ENCODE measurements at regions not wholly inside any gene's neighbourhood (a gene's known extent, or its start where the extent isn't known, plus 50 kb on each side); places are given as distances from the start of the nearest gene placed in this dataset.

GRCh38 chr16:76931186-76931585, 259.8 kb upstream of the MON1B start:
- no peak for DNase-seq
- 25 to 66% methylated on average over 1 of the region's 1 CpG for WGBS, 2 donors
- intact Hi-C loops (cut with DNase I): no loop called here
- no peak overlapping the region for H3K27ac ChIP-seq (ENCODE audit: low read depth in 1 of 2, low read length in 2 of 2)
- no peaks in the 10 kb centered on the region for H3K4me1 ChIP-seq (ENCODE audit: control insufficient read depth in 1 of 2, insufficient read depth in 2 of 2, low read length in 2 of 2)
- no peaks in the 10 kb centered on the region for H3K27me3 ChIP-seq (ENCODE audit: control insufficient read depth in 1 of 2, insufficient read depth in 2 of 2, low read length in 1 of 2)
- ATAC-seq (ENCODE audit: low FRiP score): no peak
- no peaks in the 10 kb centered on the region for H3K9me3 ChIP-seq (ENCODE audit: control insufficient read depth, low read length)
- H3K4me3 ChIP-seq (ENCODE audit: low read length in 2 of 2): no peak overlapping the region
- H3K36me3 ChIP-seq (ENCODE audit: control insufficient read depth in 1 of 2, insufficient read depth in 2 of 2, low read length in 1 of 2): no peaks in the 10 kb centered on the region

- intact Hi-C loops (cut with DNase I): no loop called here
These were observed 258.3 kb upstream of the MON1B start for GRCh38 chr16:76932541-76933211.

GRCh38 chr16:76940251-76940650, 250.7 kb upstream of the MON1B start:
- Histone ChIP-seq H3K36me3 (ENCODE audit: control insufficient read depth in 1 of 2, insufficient read depth in 2 of 2, low read length in 1 of 2) (no peaks in the 10 kb centered on the region), H3K9me3 (ENCODE audit: control insufficient read depth, low read length) (no peaks in the 10 kb centered on the region), H3K27me3 (ENCODE audit: control insufficient read depth in 1 of 2, insufficient read depth in 2 of 2, low read length in 1 of 2) (no peaks in the 10 kb centered on the region), H3K27ac (ENCODE audit: low read depth in 1 of 2, low read length in 2 of 2) (no peak overlapping the region), H3K4me1 (ENCODE audit: control insufficient read depth in 1 of 2, insufficient read depth in 2 of 2, low read length in 2 of 2) (no peaks in the 10 kb centered on the region), H3K4me3 (ENCODE audit: low read length in 2 of 2) (no peak overlapping the region)
- intact Hi-C loops (cut with DNase I): no loop called here
- DNase-seq: no peak
- 25 to 39% methylated on average over 1 of the region's 1 CpG for WGBS, 2 donors
- no peak for ATAC-seq (ENCODE audit: low FRiP score)

More at GRCh38 chr16:76932541-76933211, 258.3 kb upstream of the MON1B start:
- no peaks in the 10 kb centered on the region for H3K36me3 ChIP-seq (ENCODE audit: control insufficient read depth in 1 of 2, insufficient read depth in 2 of 2, low read length in 1 of 2)
- DNase-seq (no peak), ATAC-seq (ENCODE audit: low FRiP score) (no peak)
- H3K4me3 ChIP-seq (ENCODE audit: low read length in 2 of 2): no peak overlapping the region
- H3K9me3 ChIP-seq (ENCODE audit: control insufficient read depth, low read length): no peaks in the 10 kb centered on the region
- H3K27ac ChIP-seq (ENCODE audit: low read depth in 1 of 2, low read length in 2 of 2): no peak overlapping the region
- no peaks in the 10 kb centered on the region for H3K27me3 ChIP-seq (ENCODE audit: control insufficient read depth in 1 of 2, insufficient read depth in 2 of 2, low read length in 1 of 2)
- no peaks in the 10 kb centered on the region for H3K4me1 ChIP-seq (ENCODE audit: control insufficient read depth in 1 of 2, insufficient read depth in 2 of 2, low read length in 2 of 2)
- WGBS, 2 donors: 69 to 70% methylated on average over 1 of the region's 1 CpG

GRCh38 chr16:76941113-76941512, 249.9 kb upstream of the MON1B start:
- DNase-seq (no peak), ATAC-seq (ENCODE audit: low FRiP score) (no peak)
- WGBS, 2 donors: 85 to 92% methylated on average over 1 of the region's 1 CpG
- Histone ChIP-seq H3K4me3 (ENCODE audit: low read length in 2 of 2) (no peak overlapping the region), H3K27me3 (ENCODE audit: control insufficient read depth in 1 of 2, insufficient read depth in 2 of 2, low read length in 1 of 2) (no peaks in the 10 kb centered on the region), H3K27ac (ENCODE audit: low read depth in 1 of 2, low read length in 2 of 2) (no peak overlapping the region), H3K36me3 (ENCODE audit: control insufficient read depth in 1 of 2, insufficient read depth in 2 of 2, low read length in 1 of 2) (no peaks in the 10 kb centered on the region), H3K4me1 (ENCODE audit: control insufficient read depth in 1 of 2, insufficient read depth in 2 of 2, low read length in 2 of 2) (no peaks in the 10 kb centered on the region), H3K9me3 (ENCODE audit: control insufficient read depth, low read length) (no peaks in the 10 kb centered on the region)
- intact Hi-C loops (cut with DNase I): no loop called here

GRCh38 chr16:76942089-76942488, 248.9 kb upstream of the MON1B start:
- Histone ChIP-seq H3K27ac (ENCODE audit: low read depth in 1 of 2, low read length in 2 of 2) (no peak overlapping the region), H3K4me3 (ENCODE audit: low read length in 2 of 2) (no peak overlapping the region), H3K27me3 (ENCODE audit: control insufficient read depth in 1 of 2, insufficient read depth in 2 of 2, low read length in 1 of 2) (no peaks in the 10 kb centered on the region), H3K9me3 (ENCODE audit: control insufficient read depth, low read length) (no peaks in the 10 kb centered on the region), H3K36me3 (ENCODE audit: control insufficient read depth in 1 of 2, insufficient read depth in 2 of 2, low read length in 1 of 2) (no peaks in the 10 kb centered on the region), H3K4me1 (ENCODE audit: control insufficient read depth in 1 of 2, insufficient read depth in 2 of 2, low read length in 2 of 2) (no peaks in the 10 kb centered on the region)
- no peak for DNase-seq
- WGBS, 2 donors: 90 to 93% methylated on average over 4 of the region's 4 CpGs
- ATAC-seq (ENCODE audit: low FRiP score): no peak
- intact Hi-C loops (cut with DNase I): no loop called here

GRCh38 chr16:76943921-76944320, 247.1 kb upstream of the MON1B start:
- Histone ChIP-seq H3K4me1 (ENCODE audit: control insufficient read depth in 1 of 2, insufficient read depth in 2 of 2, low read length in 2 of 2) (no peaks in the 10 kb centered on the region), H3K36me3 (ENCODE audit: control insufficient read depth in 1 of 2, insufficient read depth in 2 of 2, low read length in 1 of 2) (no peaks in the 10 kb centered on the region), H3K27ac (ENCODE audit: low read depth in 1 of 2, low read length in 2 of 2) (no peak overlapping the region), H3K4me3 (ENCODE audit: low read length in 2 of 2) (no peak overlapping the region), H3K9me3 (ENCODE audit: control insufficient read depth, low read length) (no peaks in the 10 kb centered on the region), H3K27me3 (ENCODE audit: control insufficient read depth in 1 of 2, insufficient read depth in 2 of 2, low read length in 1 of 2) (no peaks in the 10 kb centered on the region)
- 57 to 74% methylated on average over 2 of the region's 2 CpGs for WGBS, 2 donors
- ATAC-seq (ENCODE audit: low FRiP score) (no peak), DNase-seq (no peak)
- intact Hi-C loops (cut with DNase I): no loop called here

GRCh38 chr16:76946879-76947278, 244.1 kb upstream of the MON1B start:
- Histone ChIP-seq H3K4me3 (ENCODE audit: low read length in 2 of 2) (no peak overlapping the region), H3K4me1 (ENCODE audit: control insufficient read depth in 1 of 2, insufficient read depth in 2 of 2, low read length in 2 of 2) (no peaks in the 10 kb centered on the region), H3K9me3 (ENCODE audit: control insufficient read depth, low read length) (no peaks in the 10 kb centered on the region), H3K36me3 (ENCODE audit: control insufficient read depth in 1 of 2, insufficient read depth in 2 of 2, low read length in 1 of 2) (no peaks in the 10 kb centered on the region), H3K27ac (ENCODE audit: low read depth in 1 of 2, low read length in 2 of 2) (no peak overlapping the region), H3K27me3 (ENCODE audit: control insufficient read depth in 1 of 2, insufficient read depth in 2 of 2, low read length in 1 of 2) (no peaks in the 10 kb centered on the region)
- no peak for ATAC-seq (ENCODE audit: low FRiP score)
- intact Hi-C loops (cut with DNase I): no loop called here
- DNase-seq: no peak
- 43% methylated on average over 3 of the region's 3 CpGs for WGBS, 2 donors

GRCh38 chr16:76947749-76948148, 243.2 kb upstream of the MON1B start:
- Histone ChIP-seq H3K4me1 (ENCODE audit: control insufficient read depth in 1 of 2, insufficient read depth in 2 of 2, low read length in 2 of 2) (no peaks in the 10 kb centered on the region), H3K4me3 (ENCODE audit: low read length in 2 of 2) (no peak overlapping the region), H3K36me3 (ENCODE audit: control insufficient read depth in 1 of 2, insufficient read depth in 2 of 2, low read length in 1 of 2) (no peaks in the 10 kb centered on the region), H3K27ac (ENCODE audit: low read depth in 1 of 2, low read length in 2 of 2) (no peak overlapping the region), H3K9me3 (ENCODE audit: control insufficient read depth, low read length) (no peaks in the 10 kb centered on the region), H3K27me3 (ENCODE audit: control insufficient read depth in 1 of 2, insufficient read depth in 2 of 2, low read length in 1 of 2) (no peaks in the 10 kb centered on the region)
- ATAC-seq (ENCODE audit: low FRiP score): no peak
- intact Hi-C loops (cut with DNase I): no loop called here
- DNase-seq: no peak
- 39 to 47% methylated on average over 4 of the region's 4 CpGs for WGBS, 2 donors

- Histone ChIP-seq H3K9me3 (ENCODE audit: control insufficient read depth, low read length) (peaks cover 6% of the 10 kb centered on the region), H3K27me3 (ENCODE audit: control insufficient read depth in 1 of 2, insufficient read depth in 2 of 2, low read length in 1 of 2) (peaks cover 0 to 3% of the 10 kb centered on the region in 2 donors), H3K4me3 (ENCODE audit: low read length in 2 of 2) (no peak overlapping the region), H3K4me1 (ENCODE audit: control insufficient read depth in 1 of 2, insufficient read depth in 2 of 2, low read length in 2 of 2) (no peaks in the 10 kb centered on the region), H3K27ac (ENCODE audit: low read depth in 1 of 2, low read length in 2 of 2) (no peak overlapping the region), H3K36me3 (ENCODE audit: control insufficient read depth in 1 of 2, insufficient read depth in 2 of 2, low read length in 1 of 2) (no peaks in the 10 kb centered on the region)
- no peak for ATAC-seq (ENCODE audit: low FRiP score)
- 89% methylated on average over 5 of the region's 5 CpGs for WGBS, 2 donors
- intact Hi-C loops (cut with DNase I): no loop called here
- DNase-seq: no peak
These were observed 235.4 kb upstream of the MON1B start for GRCh38 chr16:76955629-76956028.

All from aorta (tissue), 5 donors.